Ascending aorta (tissue), 2 donors: ENCODE measurements at regions not wholly inside any gene's neighbourhood (a gene's known extent, or its start where the extent isn't known, plus 50 kb on each side); places are given as distances from the start of the nearest gene placed in this dataset.

Experiments used
- DNase-seq, 2 donors: peaks; one replicate each; pipeline ENCODE4 v3.0.0-alpha.2; 2019; ENCODE audit warnings: low spot score in 2 of 2
- H3K27ac ChIP-seq, 2 donors: fragments of 200-600 bp; sonication (generic); one replicate each; pipeline ENCODE4 v1.5.1; 2016 to 2017; ENCODE audit warnings: mild to moderate bottlenecking in 1 of 2
- H3K27me3 ChIP-seq: fragments of 200-600 bp; sonication (generic); one replicate; pipeline ENCODE4 v1.5.1; 2017
- H3K36me3 ChIP-seq, 2 donors: fragments of 200-600 bp; sonication (generic); one replicate each; pipeline ENCODE4 v1.5.1; 2016
- H3K4me1 ChIP-seq, 2 donors: fragments of 200-600 bp; sonication (generic); one replicate each; pipeline ENCODE4 v1.5.1; 2016 to 2017; ENCODE audit warnings: mild to moderate bottlenecking in 1 of 2
- H3K4me3 ChIP-seq, 2 donors: fragments of 200-600 bp; sonication (generic); one replicate each; pipeline ENCODE4 v1.5.1; 2016 to 2017; ENCODE audit warnings: mild to moderate bottlenecking in 1 of 2
- H3K9me3 ChIP-seq, 2 donors: fragments of 200-600 bp; sonication (generic); one replicate each; pipeline ENCODE4 v1.5.1; 2016
- intact Hi-C: fragments of 100-400 bp; cut with DNase I; formaldehyde crosslinking; loops from one replicate; pipeline ENCODE4 v1.15.1; 2023
- TF ChIP-seq, protein P1 (sequence below), 3 experiments: fragments of 200-600 bp in 2 of 3; fragments of 450-650 bp in 1 of 3; sonication (generic) in 2 of 3; IDR thresholded peaks; one replicate each; pipeline ENCODE4 v1.5.1; 2016 to 2019; ENCODE audit warnings: antibody characterized with exemption in 3 of 3, mild to moderate bottlenecking in 1 of 3, moderate library complexity in 1 of 3

DNA sequence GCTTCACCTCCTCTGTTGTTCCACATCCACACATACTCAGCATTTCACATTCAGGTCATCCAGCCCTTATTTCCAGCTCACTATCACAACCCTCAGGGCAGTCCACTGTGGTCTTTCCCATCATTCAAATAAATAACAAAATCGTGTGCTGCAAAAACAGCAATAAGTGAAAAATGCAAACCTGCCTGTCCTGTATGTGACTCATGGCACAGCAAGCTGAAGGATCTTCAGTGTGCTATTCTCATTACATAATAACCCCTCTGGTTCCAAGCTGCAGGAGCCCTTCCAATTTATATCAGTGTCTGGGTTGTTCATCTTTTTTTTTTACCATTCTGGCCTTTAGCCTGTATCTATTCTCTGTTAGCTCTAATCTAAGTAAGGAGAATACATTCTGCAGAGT lies 185.3 kb upstream of the UBE2E2 start:
- intact Hi-C loops, result no loop called here
- no peaks in the 10 kb centered on the region for H3K9me3 ChIP-seq
- H3K4me3 ChIP-seq, result no peak overlapping the region
- no peaks in the 10 kb centered on the region for H3K36me3 ChIP-seq
- no peak for DNase-seq
- H3K27ac ChIP-seq, result no peak overlapping the region
- TF ChIP-seq, protein P1, sequence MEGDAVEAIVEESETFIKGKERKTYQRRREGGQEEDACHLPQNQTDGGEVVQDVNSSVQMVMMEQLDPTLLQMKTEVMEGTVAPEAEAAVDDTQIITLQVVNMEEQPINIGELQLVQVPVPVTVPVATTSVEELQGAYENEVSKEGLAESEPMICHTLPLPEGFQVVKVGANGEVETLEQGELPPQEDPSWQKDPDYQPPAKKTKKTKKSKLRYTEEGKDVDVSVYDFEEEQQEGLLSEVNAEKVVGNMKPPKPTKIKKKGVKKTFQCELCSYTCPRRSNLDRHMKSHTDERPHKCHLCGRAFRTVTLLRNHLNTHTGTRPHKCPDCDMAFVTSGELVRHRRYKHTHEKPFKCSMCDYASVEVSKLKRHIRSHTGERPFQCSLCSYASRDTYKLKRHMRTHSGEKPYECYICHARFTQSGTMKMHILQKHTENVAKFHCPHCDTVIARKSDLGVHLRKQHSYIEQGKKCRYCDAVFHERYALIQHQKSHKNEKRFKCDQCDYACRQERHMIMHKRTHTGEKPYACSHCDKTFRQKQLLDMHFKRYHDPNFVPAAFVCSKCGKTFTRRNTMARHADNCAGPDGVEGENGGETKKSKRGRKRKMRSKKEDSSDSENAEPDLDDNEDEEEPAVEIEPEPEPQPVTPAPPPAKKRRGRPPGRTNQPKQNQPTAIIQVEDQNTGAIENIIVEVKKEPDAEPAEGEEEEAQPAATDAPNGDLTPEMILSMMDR (IDR thresholded peaks at IDR 0.05), result no peak
- H3K4me1 ChIP-seq, result no peaks in the 10 kb centered on the region
- no peaks in the 10 kb centered on the region for H3K27me3 ChIP-seq

DNA sequence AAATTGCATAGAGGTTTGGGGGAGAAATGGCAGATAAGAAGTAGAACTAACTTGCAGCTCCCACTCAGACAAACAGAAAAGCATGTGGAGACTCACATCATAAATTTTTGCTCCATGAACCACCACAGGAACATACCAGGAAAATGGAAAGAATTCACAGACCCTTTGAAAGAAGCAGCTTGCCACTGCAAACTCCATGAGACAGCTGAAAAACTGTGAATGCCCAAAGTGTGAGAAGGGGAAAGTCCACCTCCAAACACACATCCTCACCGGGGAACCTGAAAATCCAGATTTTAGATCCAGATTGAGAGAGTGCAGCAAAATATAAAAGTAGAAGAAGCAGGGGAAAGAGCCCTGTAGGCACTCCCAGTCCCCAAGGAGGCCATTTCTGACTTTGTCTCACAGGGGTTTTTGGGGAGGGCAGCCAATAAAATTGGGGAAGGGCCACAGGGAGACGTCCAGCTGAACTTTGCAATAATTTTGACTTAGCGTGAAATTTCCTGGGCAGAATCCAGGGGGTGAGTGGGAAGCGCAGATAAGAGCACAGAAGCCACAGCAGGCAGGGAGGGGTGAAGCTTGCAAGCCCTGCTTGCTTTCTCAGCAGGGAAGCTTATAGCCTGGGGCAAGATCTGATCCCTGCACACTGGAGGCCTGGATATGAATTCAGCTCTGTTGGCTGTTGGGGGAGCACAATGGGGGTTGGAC lies 183.4 kb upstream of the UBE2E2 start:
- no peaks in the 10 kb centered on the region for H3K9me3 ChIP-seq
- no peaks in the 10 kb centered on the region for H3K27me3 ChIP-seq
- TF ChIP-seq, protein P1 (IDR thresholded peaks at IDR 0.05), result no peak
- no peak overlapping the region for H3K27ac ChIP-seq
- no peak overlapping the region for H3K4me3 ChIP-seq
- no peaks in the 10 kb centered on the region for H3K36me3 ChIP-seq
- DNase-seq, result no peak
- H3K4me1 ChIP-seq, result no peaks in the 10 kb centered on the region
- intact Hi-C loops, result no loop called here

DNA sequence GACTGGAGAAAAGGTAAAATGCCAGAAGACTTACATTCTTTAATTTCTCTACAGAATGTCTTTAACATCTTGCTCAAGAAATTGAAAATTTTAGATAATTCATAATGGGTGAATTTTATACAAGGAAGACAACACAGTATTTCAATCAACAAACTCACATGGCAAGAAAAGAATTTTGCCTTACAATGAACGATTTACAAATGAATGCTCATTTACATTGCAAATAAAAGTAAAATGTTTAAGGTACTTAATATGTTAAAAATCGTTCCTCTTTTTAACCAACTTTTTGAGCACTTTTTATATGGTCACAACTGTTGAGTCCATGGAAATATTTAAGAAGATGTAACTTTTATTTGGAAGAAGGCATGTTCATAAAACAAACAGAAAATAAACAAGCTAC lies 174.8 kb upstream of the UBE2E2 start:
- Histone ChIP-seq H3K4me3 (no peak overlapping the region), H3K27ac (no peak overlapping the region), H3K4me1 (no peaks in the 10 kb centered on the region), H3K36me3 (no peaks in the 10 kb centered on the region), H3K9me3 (no peaks in the 10 kb centered on the region), H3K27me3 (no peaks in the 10 kb centered on the region)
- no peak for DNase-seq
- TF ChIP-seq, protein P1 (IDR thresholded peaks at IDR 0.05), result no peak
- intact Hi-C loops, result no loop called here

DNA sequence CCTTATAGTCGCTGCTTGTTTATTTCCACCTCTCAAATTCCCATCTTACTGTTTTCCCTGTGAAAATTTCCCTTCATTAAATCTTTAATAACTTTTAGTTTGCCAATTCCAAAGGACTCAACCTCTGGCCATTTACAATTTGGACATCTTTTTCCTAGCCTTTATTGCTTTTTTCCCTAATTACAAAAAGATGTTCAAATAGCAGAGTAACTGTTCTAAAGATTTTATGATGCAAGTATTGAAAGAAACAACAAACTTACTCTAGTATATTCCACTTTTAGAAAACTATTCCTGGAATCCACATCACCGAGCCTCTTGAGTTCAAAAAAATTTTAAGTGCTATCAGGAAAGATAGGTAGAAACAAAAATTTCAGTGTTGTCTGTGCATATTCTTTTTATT lies 174.1 kb upstream of the UBE2E2 start:
- TF ChIP-seq, protein P1 (IDR thresholded peaks at IDR 0.05), result no peak
- no peak overlapping the region for H3K4me3 ChIP-seq
- DNase-seq, result no peak
- no peaks in the 10 kb centered on the region for H3K36me3 ChIP-seq
- H3K27ac ChIP-seq, result no peak overlapping the region
- H3K9me3 ChIP-seq, result no peaks in the 10 kb centered on the region
- intact Hi-C loops, result no loop called here
- H3K27me3 ChIP-seq, result no peaks in the 10 kb centered on the region
- H3K4me1 ChIP-seq, result no peaks in the 10 kb centered on the region

DNA sequence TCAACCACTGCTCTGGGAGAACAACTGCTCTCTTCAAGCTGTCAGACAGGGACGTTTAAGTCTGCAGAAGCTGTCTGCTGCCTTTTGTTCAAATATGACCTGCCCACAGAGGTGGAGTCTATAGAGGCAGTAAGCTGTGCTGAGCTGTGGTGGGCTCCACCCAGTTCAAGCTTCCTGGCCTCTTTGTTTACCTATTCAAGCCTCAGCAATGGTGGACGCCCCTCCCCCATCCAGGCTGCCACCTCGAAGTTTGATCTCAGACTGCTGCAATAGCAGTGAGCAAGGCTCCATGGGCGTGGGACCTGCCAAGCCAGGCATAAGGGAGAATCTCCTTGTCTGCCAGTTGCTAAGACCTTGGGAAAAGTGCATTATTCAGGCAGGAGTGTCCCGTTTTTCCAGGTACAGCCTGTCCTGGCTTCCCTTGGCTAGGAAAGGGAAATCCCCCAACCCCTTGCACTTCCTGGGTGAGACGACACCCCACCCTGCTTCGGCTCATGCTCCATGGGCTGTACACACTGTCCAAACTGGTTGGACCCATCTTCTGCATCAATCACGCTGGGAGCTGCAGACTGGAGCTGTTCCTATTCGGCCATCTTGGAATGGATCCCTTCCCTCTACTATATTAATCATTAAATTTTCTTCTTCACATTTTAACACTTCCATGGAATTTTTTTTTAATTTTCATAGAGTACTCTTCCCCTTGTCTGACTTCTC lies 167.0 kb upstream of the UBE2E2 start:
- H3K9me3 ChIP-seq, result peaks cover 0 to 6% of the 10 kb centered on the region in 2 donors
- H3K4me1 ChIP-seq, result peaks cover 2 to 7% of the 10 kb centered on the region in 2 donors
- H3K27me3 ChIP-seq, result no peaks in the 10 kb centered on the region
- intact Hi-C loops, result no loop called here
- H3K27ac ChIP-seq, result no peak overlapping the region
- DNase-seq, result no peak
- no peak overlapping the region for H3K4me3 ChIP-seq
- no peaks in the 10 kb centered on the region for H3K36me3 ChIP-seq
- TF ChIP-seq, protein P1 (IDR thresholded peaks at IDR 0.05), result no peak
